ENCODE measurements at regions not wholly inside any gene's neighbourhood (a gene's known extent, or its start where the extent isn't known, plus 50 kb on each side); places are given as distances from the start of the nearest gene placed in this dataset.

DNA sequence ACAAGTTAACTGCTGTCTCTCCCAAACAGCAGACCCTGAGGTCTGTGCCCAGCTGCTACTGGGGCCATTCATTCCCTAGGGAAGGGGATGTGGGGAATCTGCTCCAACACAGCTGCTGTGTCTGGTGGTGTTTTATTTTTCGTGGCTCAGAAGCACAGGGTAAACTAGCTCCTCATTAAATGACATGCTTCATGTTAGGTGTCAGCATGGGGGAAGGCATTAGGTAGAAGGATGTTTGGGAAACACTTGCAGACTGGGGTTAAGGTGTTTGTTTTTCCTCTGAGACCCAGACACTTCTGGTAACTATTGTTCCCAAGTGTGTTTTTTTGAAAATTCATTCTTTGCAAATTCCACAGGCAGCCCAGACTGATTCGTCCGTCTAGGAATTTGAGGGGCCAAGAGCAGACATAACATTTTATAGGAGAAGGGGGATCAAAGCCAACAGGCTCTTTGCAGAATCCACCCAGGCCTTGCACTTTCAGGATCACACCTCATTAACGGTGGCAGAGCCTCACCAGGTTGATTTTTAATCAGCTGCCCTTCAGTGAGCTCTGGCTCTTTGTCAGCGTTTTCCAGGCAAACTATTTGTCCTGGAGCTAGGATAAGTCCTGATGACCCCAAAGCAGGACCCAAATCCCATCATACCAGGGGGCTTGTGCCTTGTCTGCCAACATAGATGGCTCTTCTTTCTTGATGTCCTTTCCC, 65.4 kb upstream of the ITGA11 start:
- TF ChIP-seq EZH2 (IDR thresholded peaks at IDR 0.05; ENCODE audit: low read depth): no peak
- TF ChIP-seq, protein P1, sequence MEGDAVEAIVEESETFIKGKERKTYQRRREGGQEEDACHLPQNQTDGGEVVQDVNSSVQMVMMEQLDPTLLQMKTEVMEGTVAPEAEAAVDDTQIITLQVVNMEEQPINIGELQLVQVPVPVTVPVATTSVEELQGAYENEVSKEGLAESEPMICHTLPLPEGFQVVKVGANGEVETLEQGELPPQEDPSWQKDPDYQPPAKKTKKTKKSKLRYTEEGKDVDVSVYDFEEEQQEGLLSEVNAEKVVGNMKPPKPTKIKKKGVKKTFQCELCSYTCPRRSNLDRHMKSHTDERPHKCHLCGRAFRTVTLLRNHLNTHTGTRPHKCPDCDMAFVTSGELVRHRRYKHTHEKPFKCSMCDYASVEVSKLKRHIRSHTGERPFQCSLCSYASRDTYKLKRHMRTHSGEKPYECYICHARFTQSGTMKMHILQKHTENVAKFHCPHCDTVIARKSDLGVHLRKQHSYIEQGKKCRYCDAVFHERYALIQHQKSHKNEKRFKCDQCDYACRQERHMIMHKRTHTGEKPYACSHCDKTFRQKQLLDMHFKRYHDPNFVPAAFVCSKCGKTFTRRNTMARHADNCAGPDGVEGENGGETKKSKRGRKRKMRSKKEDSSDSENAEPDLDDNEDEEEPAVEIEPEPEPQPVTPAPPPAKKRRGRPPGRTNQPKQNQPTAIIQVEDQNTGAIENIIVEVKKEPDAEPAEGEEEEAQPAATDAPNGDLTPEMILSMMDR (conservative IDR thresholded peaks at IDR 0.05): no peak

Measured in PC-9 (cell line).